WTC11 (cell line): ENCODE measurements at regions not wholly inside any gene's neighbourhood (a gene's known extent, or its start where the extent isn't known, plus 50 kb on each side); places are given as distances from the start of the nearest gene placed in this dataset.

ENCODE experiments used
- ATAC-seq: fragments of 200-7000 bp; cut with Tn5 transposase; 2 replicates; pipeline ENCODE4 v1.10.0; 2021; ENCODE audit warnings: mild to moderate bottlenecking, moderate library complexity
- CTCF ChIA-PET: fragments of 300-600 bp; sonication (Branson Sonifier 250); formaldehyde crosslinking; loops from one replicate; lab custom pipeline; 2021; ENCODE audit warnings: antibody characterized with exemption; lab: Charles Lee
- POLR2A ChIA-PET: fragments of 350-600 bp; sonication (Branson Sonifier 250); formaldehyde crosslinking; loops from one replicate; lab custom pipeline; 2021; ENCODE audit warnings: antibody characterized with exemption; lab: Charles Lee
- DNase-seq: peaks from one replicate; pipeline ENCODE4 v3.0.0; 2021; ENCODE audit warnings: low spot score
- H3K27ac Mint-ChIP-seq: 2 replicates; pipeline ENCODE4 v1.8.0; 2021; ENCODE audit warnings: mixed read lengths
- H3K27me3 Mint-ChIP-seq: 2 replicates; pipeline ENCODE4 v1.8.0; 2021; ENCODE audit warnings: low read depth, mild to moderate bottlenecking, moderate library complexity, mixed read lengths
- H3K36me3 Mint-ChIP-seq: 2 replicates; pipeline ENCODE4 v1.8.0; 2021; ENCODE audit warnings: mixed read lengths
- H3K4me1 Mint-ChIP-seq: 2 replicates; pipeline ENCODE4 v1.8.0; 2022; ENCODE audit warnings: mixed read lengths
- H3K4me3 Mint-ChIP-seq: 2 replicates; pipeline ENCODE4 v1.8.0; 2021; ENCODE audit warnings: mild to moderate bottlenecking, moderate library complexity, mixed read lengths
- H3K9me3 Mint-ChIP-seq: 2 replicates; pipeline ENCODE4 v1.8.0; 2021; ENCODE audit warnings: mixed read lengths
- FOXJ3 ChIP-seq: sonication (generic); formaldehyde crosslinking; IDR thresholded peaks from 2 replicates; pipeline ENCODE4 v1.9.0; 2021; ENCODE audit warnings: missing genetic modification reagents, mild to moderate bottlenecking, borderline replicate concordance
- GRHL2 ChIP-seq: fragments of 250-450 bp; sonication (Bioruptor Pico); IDR thresholded peaks from 2 replicates; pipeline ENCODE4 v1.8.0; 2022; ENCODE audit warnings: mild to moderate bottlenecking, moderate library complexity; ENCODE audit not compliant: insufficient replicate concordance, severe bottlenecking
- GTF2I ChIP-seq: fragments of 250-450 bp; sonication (Bioruptor Pico); conservative IDR thresholded peaks from 2 replicates; pipeline ENCODE4 v1.4.0; 2021; ENCODE audit warnings: mild to moderate bottlenecking
- JAZF1 ChIP-seq: fragments of 250-450 bp; sonication (Bioruptor Pico); IDR thresholded peaks from 2 replicates; pipeline ENCODE4 v1.9.0; 2021; ENCODE audit warnings: moderate library complexity, mild to moderate bottlenecking, inconsistent platforms
- NR1H2 ChIP-seq: sonication (generic); formaldehyde crosslinking; IDR thresholded peaks from 2 replicates; pipeline ENCODE4 v1.9.0; 2021; ENCODE audit warnings: mild to moderate bottlenecking, moderate library complexity, missing genetic modification reagents
- PRRX2 ChIP-seq: fragments of 250-450 bp; sonication (Bioruptor Pico); IDR thresholded peaks from 2 replicates; pipeline ENCODE4 v1.8.0; 2021; ENCODE audit warnings: mild to moderate bottlenecking
- ZNF263 ChIP-seq: sonication (generic); formaldehyde crosslinking; IDR thresholded peaks from 2 replicates; pipeline ENCODE4 v1.8.1; 2022; ENCODE audit warnings: low read depth, mild to moderate bottlenecking, moderate library complexity, missing genetic modification reagents
- ZNF396 ChIP-seq: fragments of 250-450 bp; sonication (Bioruptor Pico); IDR thresholded peaks from 2 replicates; pipeline ENCODE4 v1.8.0; 2021; ENCODE audit warnings: mild to moderate bottlenecking, moderate library complexity, borderline replicate concordance
- ZNF671 ChIP-seq: fragments of 250-450 bp; sonication (Bioruptor Pico); IDR thresholded peaks from 2 replicates; pipeline ENCODE4 v1.8.0; 2021; ENCODE audit warnings: mild to moderate bottlenecking
- TF ChIP-seq, protein P1 (sequence below): fragments of 250-450 bp; sonication (Bioruptor Pico); IDR thresholded peaks from 2 replicates; pipeline ENCODE4 v1.9.0; 2021; ENCODE audit warnings: mild to moderate bottlenecking, borderline replicate concordance
- TF ChIP-seq, protein P2 (sequence below): sonication (generic); formaldehyde crosslinking; IDR thresholded peaks from 2 replicates; pipeline ENCODE4 v1.8.1; 2023; ENCODE audit warnings: mild to moderate bottlenecking, missing genetic modification reagents, borderline replicate concordance
- TF ChIP-seq, protein P3 (sequence below): sonication (generic); formaldehyde crosslinking; IDR thresholded peaks from 2 replicates; pipeline ENCODE4 v1.8.1; 2023; ENCODE audit warnings: mild to moderate bottlenecking, missing genetic modification reagents
- TF ChIP-seq, protein P4 (sequence below): fragments of 250-450 bp; sonication (Bioruptor Pico); IDR thresholded peaks from 2 replicates; pipeline ENCODE4 v2.1.2; 2022; ENCODE audit warnings: mild to moderate bottlenecking, moderate library complexity
- TF ChIP-seq, protein P5 (sequence below): sonication (generic); formaldehyde crosslinking; IDR thresholded peaks from 2 replicates; pipeline ENCODE4 v1.8.1; 2022; ENCODE audit warnings: low read depth, missing genetic modification reagents, borderline replicate concordance
- TF ChIP-seq, protein P6 (sequence below): fragments of 250-450 bp; sonication (Bioruptor Pico); IDR thresholded peaks from 2 replicates; pipeline ENCODE4 v1.9.0; 2021; ENCODE audit warnings: mild to moderate bottlenecking

DNA sequence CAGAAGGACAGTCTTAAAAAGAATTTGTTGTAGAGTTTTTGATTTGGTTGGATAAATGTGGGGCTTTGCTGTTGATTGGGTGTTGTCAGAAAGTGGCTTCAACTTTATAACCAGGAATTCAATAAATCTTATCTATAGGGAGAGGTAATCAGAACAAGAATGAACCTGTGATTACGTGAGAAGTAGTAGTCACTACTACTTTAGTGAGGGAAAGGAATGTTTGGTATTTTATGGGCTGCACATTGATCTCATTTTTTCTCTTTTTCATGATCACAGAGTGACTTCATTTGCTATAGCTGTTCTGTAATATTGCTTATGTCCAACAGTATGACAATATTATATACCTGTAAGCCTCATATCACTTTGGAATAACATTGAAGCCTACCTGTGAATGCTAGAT lies 485.2 kb upstream of the BCHE start (continued):
- no peak for TF ChIP-seq PRRX2 (CRISPR knock-in tag)
- TF ChIP-seq, all 79 proteins: peak for 0

DNA sequence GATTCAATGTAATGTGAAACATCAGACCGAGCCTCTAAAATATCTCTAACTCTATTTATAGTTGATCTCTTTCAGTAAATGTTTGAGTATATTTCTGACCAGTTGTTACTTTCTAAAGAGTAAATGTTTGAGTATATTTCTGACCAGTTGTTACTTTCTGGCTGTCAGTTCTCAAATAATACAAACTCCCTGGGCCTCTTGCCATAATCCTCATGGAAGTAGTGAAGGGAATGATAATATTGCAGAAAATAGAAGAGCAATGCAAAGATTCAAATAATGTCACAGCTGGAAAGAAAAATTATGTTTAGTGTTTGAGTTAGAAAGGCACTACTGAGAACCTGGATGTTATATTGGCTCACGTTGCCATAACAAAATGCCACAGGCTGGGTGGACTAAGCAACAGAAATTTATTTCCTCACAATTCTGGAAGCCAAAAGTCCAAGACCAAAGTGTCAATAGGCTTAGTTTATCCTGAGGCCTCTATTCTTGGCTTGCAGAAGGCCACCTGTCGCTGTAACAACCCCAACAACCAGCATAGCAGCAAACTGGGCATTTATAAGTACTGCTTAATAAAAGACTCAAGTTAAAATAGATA lies 470.6 kb upstream of the BCHE start:
- ChIA-PET POLR2A (no interaction called here), CTCF (no interaction called here)
- Mint-ChIP-seq H3K36me3 (no peaks in the 10 kb centered on the region; the same call in 1 of the 2 replicates), H3K27me3 (no peaks in the 10 kb centered on the region), H3K4me3 (no peak overlapping the region), H3K9me3 (peaks cover 3% of the 10 kb centered on the region; the same call in 1 of the 2 replicates), H3K27ac (no peak overlapping the region), H3K4me1 (peaks cover 8% of the 10 kb centered on the region)
- TF ChIP-seq JAZF1 (CRISPR knock-in tag) (no peak), ZNF671 (no peak), GTF2I (CRISPR knock-in tag) (no peak), ZNF396 (CRISPR knock-in tag) (no peak), FOXJ3 (CRISPR knock-in tag) (no peak), PRRX2 (CRISPR knock-in tag) (no peak), NR1H2 (no peak), ZNF263 (CRISPR knock-in tag) (no peak), GRHL2 (CRISPR knock-in tag) (no peak)
- TF ChIP-seq, protein P1, sequence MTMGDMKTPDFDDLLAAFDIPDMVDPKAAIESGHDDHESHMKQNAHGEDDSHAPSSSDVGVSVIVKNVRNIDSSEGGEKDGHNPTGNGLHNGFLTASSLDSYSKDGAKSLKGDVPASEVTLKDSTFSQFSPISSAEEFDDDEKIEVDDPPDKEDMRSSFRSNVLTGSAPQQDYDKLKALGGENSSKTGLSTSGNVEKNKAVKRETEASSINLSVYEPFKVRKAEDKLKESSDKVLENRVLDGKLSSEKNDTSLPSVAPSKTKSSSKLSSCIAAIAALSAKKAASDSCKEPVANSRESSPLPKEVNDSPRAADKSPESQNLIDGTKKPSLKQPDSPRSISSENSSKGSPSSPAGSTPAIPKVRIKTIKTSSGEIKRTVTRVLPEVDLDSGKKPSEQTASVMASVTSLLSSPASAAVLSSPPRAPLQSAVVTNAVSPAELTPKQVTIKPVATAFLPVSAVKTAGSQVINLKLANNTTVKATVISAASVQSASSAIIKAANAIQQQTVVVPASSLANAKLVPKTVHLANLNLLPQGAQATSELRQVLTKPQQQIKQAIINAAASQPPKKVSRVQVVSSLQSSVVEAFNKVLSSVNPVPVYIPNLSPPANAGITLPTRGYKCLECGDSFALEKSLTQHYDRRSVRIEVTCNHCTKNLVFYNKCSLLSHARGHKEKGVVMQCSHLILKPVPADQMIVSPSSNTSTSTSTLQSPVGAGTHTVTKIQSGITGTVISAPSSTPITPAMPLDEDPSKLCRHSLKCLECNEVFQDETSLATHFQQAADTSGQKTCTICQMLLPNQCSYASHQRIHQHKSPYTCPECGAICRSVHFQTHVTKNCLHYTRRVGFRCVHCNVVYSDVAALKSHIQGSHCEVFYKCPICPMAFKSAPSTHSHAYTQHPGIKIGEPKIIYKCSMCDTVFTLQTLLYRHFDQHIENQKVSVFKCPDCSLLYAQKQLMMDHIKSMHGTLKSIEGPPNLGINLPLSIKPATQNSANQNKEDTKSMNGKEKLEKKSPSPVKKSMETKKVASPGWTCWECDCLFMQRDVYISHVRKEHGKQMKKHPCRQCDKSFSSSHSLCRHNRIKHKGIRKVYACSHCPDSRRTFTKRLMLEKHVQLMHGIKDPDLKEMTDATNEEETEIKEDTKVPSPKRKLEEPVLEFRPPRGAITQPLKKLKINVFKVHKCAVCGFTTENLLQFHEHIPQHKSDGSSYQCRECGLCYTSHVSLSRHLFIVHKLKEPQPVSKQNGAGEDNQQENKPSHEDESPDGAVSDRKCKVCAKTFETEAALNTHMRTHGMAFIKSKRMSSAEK (CRISPR knock-in tag): no peak
- TF ChIP-seq, protein P2, sequence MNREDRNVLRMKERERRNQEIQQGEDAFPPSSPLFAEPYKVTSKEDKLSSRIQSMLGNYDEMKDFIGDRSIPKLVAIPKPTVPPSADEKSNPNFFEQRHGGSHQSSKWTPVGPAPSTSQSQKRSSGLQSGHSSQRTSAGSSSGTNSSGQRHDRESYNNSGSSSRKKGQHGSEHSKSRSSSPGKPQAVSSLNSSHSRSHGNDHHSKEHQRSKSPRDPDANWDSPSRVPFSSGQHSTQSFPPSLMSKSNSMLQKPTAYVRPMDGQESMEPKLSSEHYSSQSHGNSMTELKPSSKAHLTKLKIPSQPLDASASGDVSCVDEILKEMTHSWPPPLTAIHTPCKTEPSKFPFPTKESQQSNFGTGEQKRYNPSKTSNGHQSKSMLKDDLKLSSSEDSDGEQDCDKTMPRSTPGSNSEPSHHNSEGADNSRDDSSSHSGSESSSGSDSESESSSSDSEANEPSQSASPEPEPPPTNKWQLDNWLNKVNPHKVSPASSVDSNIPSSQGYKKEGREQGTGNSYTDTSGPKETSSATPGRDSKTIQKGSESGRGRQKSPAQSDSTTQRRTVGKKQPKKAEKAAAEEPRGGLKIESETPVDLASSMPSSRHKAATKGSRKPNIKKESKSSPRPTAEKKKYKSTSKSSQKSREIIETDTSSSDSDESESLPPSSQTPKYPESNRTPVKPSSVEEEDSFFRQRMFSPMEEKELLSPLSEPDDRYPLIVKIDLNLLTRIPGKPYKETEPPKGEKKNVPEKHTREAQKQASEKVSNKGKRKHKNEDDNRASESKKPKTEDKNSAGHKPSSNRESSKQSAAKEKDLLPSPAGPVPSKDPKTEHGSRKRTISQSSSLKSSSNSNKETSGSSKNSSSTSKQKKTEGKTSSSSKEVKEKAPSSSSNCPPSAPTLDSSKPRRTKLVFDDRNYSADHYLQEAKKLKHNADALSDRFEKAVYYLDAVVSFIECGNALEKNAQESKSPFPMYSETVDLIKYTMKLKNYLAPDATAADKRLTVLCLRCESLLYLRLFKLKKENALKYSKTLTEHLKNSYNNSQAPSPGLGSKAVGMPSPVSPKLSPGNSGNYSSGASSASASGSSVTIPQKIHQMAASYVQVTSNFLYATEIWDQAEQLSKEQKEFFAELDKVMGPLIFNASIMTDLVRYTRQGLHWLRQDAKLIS (CRISPR knock-in tag): no peak
- TF ChIP-seq, protein P3, sequence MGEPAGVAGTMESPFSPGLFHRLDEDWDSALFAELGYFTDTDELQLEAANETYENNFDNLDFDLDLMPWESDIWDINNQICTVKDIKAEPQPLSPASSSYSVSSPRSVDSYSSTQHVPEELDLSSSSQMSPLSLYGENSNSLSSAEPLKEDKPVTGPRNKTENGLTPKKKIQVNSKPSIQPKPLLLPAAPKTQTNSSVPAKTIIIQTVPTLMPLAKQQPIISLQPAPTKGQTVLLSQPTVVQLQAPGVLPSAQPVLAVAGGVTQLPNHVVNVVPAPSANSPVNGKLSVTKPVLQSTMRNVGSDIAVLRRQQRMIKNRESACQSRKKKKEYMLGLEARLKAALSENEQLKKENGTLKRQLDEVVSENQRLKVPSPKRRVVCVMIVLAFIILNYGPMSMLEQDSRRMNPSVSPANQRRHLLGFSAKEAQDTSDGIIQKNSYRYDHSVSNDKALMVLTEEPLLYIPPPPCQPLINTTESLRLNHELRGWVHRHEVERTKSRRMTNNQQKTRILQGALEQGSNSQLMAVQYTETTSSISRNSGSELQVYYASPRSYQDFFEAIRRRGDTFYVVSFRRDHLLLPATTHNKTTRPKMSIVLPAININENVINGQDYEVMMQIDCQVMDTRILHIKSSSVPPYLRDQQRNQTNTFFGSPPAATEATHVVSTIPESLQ: no peak
- TF ChIP-seq, protein P4, sequence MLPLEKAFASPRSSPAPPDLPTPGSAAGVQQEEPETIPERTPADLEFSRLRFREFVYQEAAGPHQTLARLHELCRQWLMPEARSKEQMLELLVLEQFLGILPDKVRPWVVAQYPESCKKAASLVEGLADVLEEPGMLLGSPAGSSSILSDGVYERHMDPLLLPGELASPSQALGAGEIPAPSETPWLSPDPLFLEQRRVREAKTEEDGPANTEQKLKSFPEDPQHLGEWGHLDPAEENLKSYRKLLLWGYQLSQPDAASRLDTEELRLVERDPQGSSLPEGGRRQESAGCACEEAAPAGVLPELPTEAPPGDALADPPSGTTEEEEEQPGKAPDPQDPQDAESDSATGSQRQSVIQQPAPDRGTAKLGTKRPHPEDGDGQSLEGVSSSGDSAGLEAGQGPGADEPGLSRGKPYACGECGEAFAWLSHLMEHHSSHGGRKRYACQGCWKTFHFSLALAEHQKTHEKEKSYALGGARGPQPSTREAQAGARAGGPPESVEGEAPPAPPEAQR (CRISPR knock-in tag): no peak
- TF ChIP-seq, protein P5, sequence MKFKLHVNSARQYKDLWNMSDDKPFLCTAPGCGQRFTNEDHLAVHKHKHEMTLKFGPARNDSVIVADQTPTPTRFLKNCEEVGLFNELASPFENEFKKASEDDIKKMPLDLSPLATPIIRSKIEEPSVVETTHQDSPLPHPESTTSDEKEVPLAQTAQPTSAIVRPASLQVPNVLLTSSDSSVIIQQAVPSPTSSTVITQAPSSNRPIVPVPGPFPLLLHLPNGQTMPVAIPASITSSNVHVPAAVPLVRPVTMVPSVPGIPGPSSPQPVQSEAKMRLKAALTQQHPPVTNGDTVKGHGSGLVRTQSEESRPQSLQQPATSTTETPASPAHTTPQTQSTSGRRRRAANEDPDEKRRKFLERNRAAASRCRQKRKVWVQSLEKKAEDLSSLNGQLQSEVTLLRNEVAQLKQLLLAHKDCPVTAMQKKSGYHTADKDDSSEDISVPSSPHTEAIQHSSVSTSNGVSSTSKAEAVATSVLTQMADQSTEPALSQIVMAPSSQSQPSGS (CRISPR knock-in tag): no peak
- TF ChIP-seq, protein P6, sequence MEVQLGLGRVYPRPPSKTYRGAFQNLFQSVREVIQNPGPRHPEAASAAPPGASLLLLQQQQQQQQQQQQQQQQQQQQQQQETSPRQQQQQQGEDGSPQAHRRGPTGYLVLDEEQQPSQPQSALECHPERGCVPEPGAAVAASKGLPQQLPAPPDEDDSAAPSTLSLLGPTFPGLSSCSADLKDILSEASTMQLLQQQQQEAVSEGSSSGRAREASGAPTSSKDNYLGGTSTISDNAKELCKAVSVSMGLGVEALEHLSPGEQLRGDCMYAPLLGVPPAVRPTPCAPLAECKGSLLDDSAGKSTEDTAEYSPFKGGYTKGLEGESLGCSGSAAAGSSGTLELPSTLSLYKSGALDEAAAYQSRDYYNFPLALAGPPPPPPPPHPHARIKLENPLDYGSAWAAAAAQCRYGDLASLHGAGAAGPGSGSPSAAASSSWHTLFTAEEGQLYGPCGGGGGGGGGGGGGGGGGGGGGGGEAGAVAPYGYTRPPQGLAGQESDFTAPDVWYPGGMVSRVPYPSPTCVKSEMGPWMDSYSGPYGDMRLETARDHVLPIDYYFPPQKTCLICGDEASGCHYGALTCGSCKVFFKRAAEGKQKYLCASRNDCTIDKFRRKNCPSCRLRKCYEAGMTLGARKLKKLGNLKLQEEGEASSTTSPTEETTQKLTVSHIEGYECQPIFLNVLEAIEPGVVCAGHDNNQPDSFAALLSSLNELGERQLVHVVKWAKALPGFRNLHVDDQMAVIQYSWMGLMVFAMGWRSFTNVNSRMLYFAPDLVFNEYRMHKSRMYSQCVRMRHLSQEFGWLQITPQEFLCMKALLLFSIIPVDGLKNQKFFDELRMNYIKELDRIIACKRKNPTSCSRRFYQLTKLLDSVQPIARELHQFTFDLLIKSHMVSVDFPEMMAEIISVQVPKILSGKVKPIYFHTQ (CRISPR knock-in tag): no peak
- ATAC-seq (no peak), DNase-seq (no peak)
